ENCODE measurements at regions not wholly inside any gene's neighbourhood (a gene's known extent, or its start where the extent isn't known, plus 50 kb on each side); places are given as distances from the start of the nearest gene placed in this dataset.

- no peak for TF ChIP-seq CTCF (IDR thresholded peaks at IDR 0.05; ENCODE audit: poor library complexity)
- no peak for TF ChIP-seq EZH2 (IDR thresholded peaks at IDR 0.05; ENCODE audit: borderline replicate concordance)
Observed at GRCh38 chr13:75149776-75150175, 332.2 kb downstream of the TBC1D4 start.
